ENCODE measurements at regions not wholly inside any gene's neighbourhood (a gene's known extent, or its start where the extent isn't known, plus 50 kb on each side); places are given as distances from the start of the nearest gene placed in this dataset.

DNA sequence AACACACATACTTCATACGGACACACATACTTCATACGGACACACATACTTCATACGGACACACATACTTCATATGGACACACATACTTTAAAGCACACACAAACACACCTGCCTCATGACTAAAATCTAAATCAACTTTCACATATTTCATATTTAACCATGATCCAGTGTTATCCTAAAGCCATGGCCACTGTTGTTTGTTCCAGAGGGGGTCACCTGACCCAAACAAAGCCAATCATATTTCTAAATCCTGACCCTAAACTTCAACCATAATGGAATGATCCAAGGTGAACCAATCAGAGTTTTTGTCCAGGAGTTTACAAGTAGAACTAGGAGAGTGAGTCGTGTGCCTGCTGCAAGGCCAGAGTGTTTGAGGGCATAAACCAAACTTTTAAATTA lies 97.2 kb upstream of the KIT start:
- TF ChIP-seq EZH2phosphoT487 (IDR thresholded peaks at IDR 0.05; ENCODE audit: insufficient read depth, low read depth) = no peak
- no peak for TF ChIP-seq EZH2 (IDR thresholded peaks at IDR 0.05; ENCODE audit: insufficient read depth, poor library complexity, severe bottlenecking)
